Lower leg skin (tissue), 4 donors: ENCODE measurements at regions not wholly inside any gene's neighbourhood (a gene's known extent, or its start where the extent isn't known, plus 50 kb on each side); places are given as distances from the start of the nearest gene placed in this dataset.

Experiments
- DNase-seq, 2 donors: peaks; one replicate each; pipeline ENCODE4 v3.0.0-alpha.2; 2019; ENCODE audit warnings: low spot score in 2 of 2
- H3K4me3 ChIP-seq: fragments of 200-600 bp; sonication (generic); 2 replicates; pipeline ENCODE4 v1.5.1; 2017; ENCODE audit warnings: mild to moderate bottlenecking, low read depth; ENCODE audit not compliant: poor library complexity, severe bottlenecking
- POLR2A ChIP-seq, 2 donors: fragments of 450-650 bp; IDR thresholded peaks; one replicate each; pipeline ENCODE4 v1.6.1; 2016 to 2017; ENCODE audit warnings: antibody characterized with exemption in 2 of 2, mild to moderate bottlenecking in 1 of 2, moderate library complexity in 1 of 2
- WGBS, 2 donors: methylation state at CpG; one replicate each; pipeline ENCODE4 v1.1.5; 2018; 5-methylcytosine and 5-hydroxymethylcytosine counted together
- intact Hi-C: fragments of 100-400 bp; cut with DNase I; formaldehyde crosslinking; loops from one replicate; pipeline ENCODE4 v1.15.0; 2023; ENCODE audit warnings: low total_unique reads
- TF ChIP-seq, protein P1 (sequence below), 3 donors: fragments of 450-650 bp; IDR thresholded peaks; one replicate each; pipeline ENCODE4 v1.5.1; 2016; ENCODE audit warnings: antibody characterized with exemption in 3 of 3, mild to moderate bottlenecking in 3 of 3, moderate library complexity in 2 of 3

- WGBS, 2 donors, result 86 to 87% methylated on average over 2 of the region's 2 CpGs
- no peak for DNase-seq
- intact Hi-C loops, result no loop called here
- H3K4me3 ChIP-seq, result no peak overlapping the region
- TF ChIP-seq, protein P1, sequence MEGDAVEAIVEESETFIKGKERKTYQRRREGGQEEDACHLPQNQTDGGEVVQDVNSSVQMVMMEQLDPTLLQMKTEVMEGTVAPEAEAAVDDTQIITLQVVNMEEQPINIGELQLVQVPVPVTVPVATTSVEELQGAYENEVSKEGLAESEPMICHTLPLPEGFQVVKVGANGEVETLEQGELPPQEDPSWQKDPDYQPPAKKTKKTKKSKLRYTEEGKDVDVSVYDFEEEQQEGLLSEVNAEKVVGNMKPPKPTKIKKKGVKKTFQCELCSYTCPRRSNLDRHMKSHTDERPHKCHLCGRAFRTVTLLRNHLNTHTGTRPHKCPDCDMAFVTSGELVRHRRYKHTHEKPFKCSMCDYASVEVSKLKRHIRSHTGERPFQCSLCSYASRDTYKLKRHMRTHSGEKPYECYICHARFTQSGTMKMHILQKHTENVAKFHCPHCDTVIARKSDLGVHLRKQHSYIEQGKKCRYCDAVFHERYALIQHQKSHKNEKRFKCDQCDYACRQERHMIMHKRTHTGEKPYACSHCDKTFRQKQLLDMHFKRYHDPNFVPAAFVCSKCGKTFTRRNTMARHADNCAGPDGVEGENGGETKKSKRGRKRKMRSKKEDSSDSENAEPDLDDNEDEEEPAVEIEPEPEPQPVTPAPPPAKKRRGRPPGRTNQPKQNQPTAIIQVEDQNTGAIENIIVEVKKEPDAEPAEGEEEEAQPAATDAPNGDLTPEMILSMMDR (IDR thresholded peaks at IDR 0.05), result no peak
- no peak for TF ChIP-seq POLR2A (IDR thresholded peaks at IDR 0.05)
Measured at GRCh38 chr6:140825731-140826130, 1307.0 kb upstream of the GJE1 start.

DNA sequence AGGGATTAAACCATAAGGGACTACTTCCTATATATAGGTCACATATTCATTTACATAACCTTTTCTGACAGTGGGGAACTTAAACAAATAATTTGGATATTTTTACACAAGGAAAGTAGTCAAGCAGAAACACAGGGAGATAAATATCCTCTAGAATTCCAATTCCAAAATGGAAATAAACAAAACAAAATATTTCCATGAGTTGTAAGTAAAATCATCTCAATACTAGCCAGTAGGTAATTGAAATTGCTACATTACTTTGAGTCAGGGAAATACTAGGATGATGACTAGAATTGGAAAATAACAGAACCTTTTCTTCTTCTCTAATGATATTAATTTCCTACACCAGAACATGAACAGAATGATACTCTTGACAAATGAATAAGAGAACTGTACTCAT lies 1308.1 kb upstream of the GJE1 start:
- TF ChIP-seq, protein P1 (IDR thresholded peaks at IDR 0.05), result no peak
- no peak for TF ChIP-seq POLR2A (IDR thresholded peaks at IDR 0.05)
- H3K4me3 ChIP-seq, result no peak overlapping the region
- intact Hi-C loops, result no loop called here
- no peak for DNase-seq

GRCh38 chr6:140821196-140821595 lies 1311.5 kb upstream of the GJE1 start:
- 77 to 81% methylated on average over 3 of the region's 3 CpGs for WGBS, 2 donors
- TF ChIP-seq, protein P1 (IDR thresholded peaks at IDR 0.05), result no peak
- no peak for TF ChIP-seq POLR2A (IDR thresholded peaks at IDR 0.05)
- no peak for DNase-seq
- no peak overlapping the region for H3K4me3 ChIP-seq
- intact Hi-C loops, result no loop called here

DNA sequence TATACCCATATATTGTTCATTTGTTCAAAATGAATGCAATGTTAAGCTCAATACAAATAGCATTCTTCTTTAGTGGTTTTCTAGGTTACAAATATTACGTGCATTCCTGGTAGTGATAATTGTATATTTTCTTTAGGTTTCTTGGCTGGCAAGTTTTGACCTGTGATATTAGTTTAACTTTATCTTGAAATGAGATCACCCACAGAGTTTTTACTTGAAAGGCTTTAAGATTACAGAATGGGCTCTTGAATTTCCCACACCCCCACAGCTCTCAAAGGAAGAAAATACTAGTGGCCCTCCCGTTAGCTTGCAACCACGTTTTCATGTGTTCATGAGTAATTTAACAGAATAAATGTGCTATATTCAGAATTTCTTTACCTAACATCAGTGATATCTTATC lies 1315.5 kb upstream of the GJE1 start:
- WGBS, 2 donors, result 69 to 71% methylated on average over 3 of the region's 3 CpGs
- intact Hi-C loops, result no loop called here
- DNase-seq, result no peak
- TF ChIP-seq, protein P1 (IDR thresholded peaks at IDR 0.05), result no peak
- TF ChIP-seq POLR2A (IDR thresholded peaks at IDR 0.05), result no peak
- no peak overlapping the region for H3K4me3 ChIP-seq

GRCh38 chr6:140816681-140817080 lies 1316.0 kb upstream of the GJE1 start:
- WGBS, 2 donors, result 70 to 77% methylated on average over 3 of the region's 3 CpGs
- H3K4me3 ChIP-seq, result no peak overlapping the region
- no peak for DNase-seq
- TF ChIP-seq, protein P1 (IDR thresholded peaks at IDR 0.05), result no peak
- no peak for TF ChIP-seq POLR2A (IDR thresholded peaks at IDR 0.05)
- intact Hi-C loops, result no loop called here

DNA sequence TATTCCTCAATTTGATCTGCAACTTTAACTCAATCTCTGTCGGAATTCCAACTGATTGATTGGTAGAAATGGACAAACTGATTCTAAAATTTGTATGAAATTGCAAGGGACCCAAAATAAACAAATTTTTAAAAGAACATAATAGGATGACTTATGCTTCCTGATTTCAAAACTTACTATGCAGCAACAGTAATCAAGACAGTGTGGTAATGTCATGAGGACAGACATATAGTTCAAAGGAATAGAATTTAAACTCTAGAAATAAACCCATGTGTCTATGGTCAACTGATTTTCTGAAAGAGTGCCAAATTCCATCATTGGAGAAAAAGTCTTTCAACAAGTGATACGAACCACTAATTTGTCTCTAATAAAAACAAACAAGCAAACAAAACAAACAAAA lies 1320.1 kb upstream of the GJE1 start:
- no peak for TF ChIP-seq POLR2A (IDR thresholded peaks at IDR 0.05)
- TF ChIP-seq, protein P1 (IDR thresholded peaks at IDR 0.05), result no peak
- WGBS, 2 donors, result 85 to 86% methylated on average over 2 of the region's 2 CpGs
- intact Hi-C loops, result no loop called here
- no peak overlapping the region for H3K4me3 ChIP-seq
- no peak for DNase-seq
